ENCODE measurements at regions not wholly inside any gene's neighbourhood (a gene's known extent, or its start where the extent isn't known, plus 50 kb on each side); places are given as distances from the start of the nearest gene placed in this dataset.

DNA sequence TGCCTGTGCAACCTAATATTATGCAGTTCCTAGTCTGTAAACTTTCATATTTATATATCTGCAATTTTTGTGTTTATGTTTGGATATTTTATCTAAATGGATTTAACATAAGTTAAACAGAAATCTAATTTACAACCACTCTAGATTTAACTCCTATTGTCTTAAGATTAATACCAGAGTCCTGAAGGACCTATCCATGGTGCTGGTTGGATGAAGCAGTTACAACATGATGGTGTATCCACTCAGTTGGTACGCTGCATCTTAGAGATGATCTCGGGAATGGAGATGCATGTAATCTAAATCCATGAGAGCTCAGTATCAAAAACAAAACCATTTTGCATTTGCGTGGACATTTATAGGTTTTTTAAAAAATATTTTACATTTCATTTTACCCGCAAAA, 745.9 kb upstream of the SLC8A1 start:
- TF ChIP-seq, protein P1, sequence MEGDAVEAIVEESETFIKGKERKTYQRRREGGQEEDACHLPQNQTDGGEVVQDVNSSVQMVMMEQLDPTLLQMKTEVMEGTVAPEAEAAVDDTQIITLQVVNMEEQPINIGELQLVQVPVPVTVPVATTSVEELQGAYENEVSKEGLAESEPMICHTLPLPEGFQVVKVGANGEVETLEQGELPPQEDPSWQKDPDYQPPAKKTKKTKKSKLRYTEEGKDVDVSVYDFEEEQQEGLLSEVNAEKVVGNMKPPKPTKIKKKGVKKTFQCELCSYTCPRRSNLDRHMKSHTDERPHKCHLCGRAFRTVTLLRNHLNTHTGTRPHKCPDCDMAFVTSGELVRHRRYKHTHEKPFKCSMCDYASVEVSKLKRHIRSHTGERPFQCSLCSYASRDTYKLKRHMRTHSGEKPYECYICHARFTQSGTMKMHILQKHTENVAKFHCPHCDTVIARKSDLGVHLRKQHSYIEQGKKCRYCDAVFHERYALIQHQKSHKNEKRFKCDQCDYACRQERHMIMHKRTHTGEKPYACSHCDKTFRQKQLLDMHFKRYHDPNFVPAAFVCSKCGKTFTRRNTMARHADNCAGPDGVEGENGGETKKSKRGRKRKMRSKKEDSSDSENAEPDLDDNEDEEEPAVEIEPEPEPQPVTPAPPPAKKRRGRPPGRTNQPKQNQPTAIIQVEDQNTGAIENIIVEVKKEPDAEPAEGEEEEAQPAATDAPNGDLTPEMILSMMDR (IDR thresholded peaks at IDR 0.05): no peak
- TF ChIP-seq POLR2A (IDR thresholded peaks at IDR 0.05): no peak

All from esophagus squamous epithelium (tissue), 4 donors.